Psoas muscle (tissue), 7 donors: ENCODE measurements at regions not wholly inside any gene's neighbourhood (a gene's known extent, or its start where the extent isn't known, plus 50 kb on each side); places are given as distances from the start of the nearest gene placed in this dataset.

ENCODE experiments used
- ATAC-seq, 4 donors: fragments of 200-7000 bp; cut with Tn5 transposase; one replicate each; pipeline ENCODE4 v1.9.1; 2020; ENCODE audit warnings: moderate library complexity in 3 of 4, mild to moderate bottlenecking in 2 of 4
- DNase-seq, 2 donors: peaks; one replicate each; pipeline ENCODE4 v3.0.0-alpha.2; 2020
- H3K27ac ChIP-seq: fragments of 200-600 bp; one replicate; pipeline ENCODE4 v1.8.0; 2022
- H3K27me3 ChIP-seq, 3 donors: fragments of 200-600 bp in 1 of 3; one replicate each; pipeline versions ENCODE4 v1.6.1 to v1.8.0; 2013 to 2022; ENCODE audit warnings: low read length in 2 of 3, mild to moderate bottlenecking in 2 of 3, moderate library complexity in 1 of 3; ENCODE audit not compliant: insufficient read depth in 3 of 3
- H3K36me3 ChIP-seq, 2 donors: fragments of 200-600 bp in 1 of 2; one replicate each; pipeline versions ENCODE4 v1.6.1 to v1.8.0; 2013 to 2022; ENCODE audit warnings: low read depth in 1 of 2, mild to moderate bottlenecking in 1 of 2, moderate library complexity in 1 of 2; ENCODE audit not compliant: insufficient read depth in 1 of 2
- H3K4me1 ChIP-seq: fragments of 200-600 bp; one replicate; pipeline ENCODE4 v1.8.0; 2022
- H3K4me3 ChIP-seq: fragments of 200-600 bp; one replicate; pipeline ENCODE4 v1.8.0; 2022; ENCODE audit warnings: mild to moderate bottlenecking
- H3K9me3 ChIP-seq: fragments of 200-600 bp; one replicate; pipeline ENCODE4 v1.8.0; 2022
- WGBS, 3 donors: extraction: QIAGEN DNeasy Blood & Tissue Kit; methylation state at CpG; one replicate each; pipeline versions ENCODE4 v1.1.6 to v1.1.7; 2013; 5-methylcytosine and 5-hydroxymethylcytosine counted together
- intact Hi-C, 2 donors: fragments of 100-400 bp; cut with DNase I; formaldehyde crosslinking; loops; one replicate each; pipeline versions ENCODE4 v1.11.0 to v1.14.2; 2022
- TF ChIP-seq, protein P1 (sequence below): fragments of 200-600 bp; IDR thresholded peaks from one replicate; pipeline ENCODE4 v1.8.0; 2022; ENCODE audit warnings: antibody characterized with exemption
- donor health status: healthy with polysubstance abuse.
- donor health status: DM: no; HTN: no; CAD: no; lungs with moderate emphysema.
- donor health status: Bipolar disorder and iron deficiency.
- donor health status: healthy.
- donor health status: DM: yes; HTN: yes; CAD: no.
- donor health status: DM: no; HTN: no; CAD: no.
- donor health status: DM: yes; HTN: yes; CAD: no.

DNA sequence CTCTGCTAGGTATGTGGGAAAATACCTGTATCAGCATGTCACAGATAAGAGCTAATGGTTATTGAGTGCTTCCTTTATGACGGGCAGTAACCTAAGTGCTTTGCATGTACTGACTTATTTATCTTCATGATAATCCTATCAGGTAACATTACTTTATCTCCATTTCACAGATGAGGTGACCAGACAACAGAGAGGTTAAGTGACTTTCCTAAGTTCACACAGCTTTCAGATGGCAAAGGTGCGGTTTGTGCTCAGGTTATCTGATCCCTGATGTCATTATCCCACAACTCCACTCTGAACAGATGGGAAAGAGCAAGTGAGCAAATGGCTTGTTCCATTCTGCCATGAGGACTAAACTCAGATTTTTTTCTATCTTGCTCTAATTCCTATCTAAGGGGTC is 217.0 kb upstream of the PODXL start:
- intact Hi-C loops: no loop called here
- Histone ChIP-seq H3K27ac (no peak overlapping the region), H3K4me3 (no peak overlapping the region), H3K36me3 (no peaks in the 10 kb centered on the region), H3K27me3 (peaks cover 0 to 3% (median 0%) of the 10 kb centered on the region in 3 donors), H3K4me1 (no peaks in the 10 kb centered on the region), H3K9me3 (no peaks in the 10 kb centered on the region)
- DNase-seq: no peak
- TF ChIP-seq, protein P1, sequence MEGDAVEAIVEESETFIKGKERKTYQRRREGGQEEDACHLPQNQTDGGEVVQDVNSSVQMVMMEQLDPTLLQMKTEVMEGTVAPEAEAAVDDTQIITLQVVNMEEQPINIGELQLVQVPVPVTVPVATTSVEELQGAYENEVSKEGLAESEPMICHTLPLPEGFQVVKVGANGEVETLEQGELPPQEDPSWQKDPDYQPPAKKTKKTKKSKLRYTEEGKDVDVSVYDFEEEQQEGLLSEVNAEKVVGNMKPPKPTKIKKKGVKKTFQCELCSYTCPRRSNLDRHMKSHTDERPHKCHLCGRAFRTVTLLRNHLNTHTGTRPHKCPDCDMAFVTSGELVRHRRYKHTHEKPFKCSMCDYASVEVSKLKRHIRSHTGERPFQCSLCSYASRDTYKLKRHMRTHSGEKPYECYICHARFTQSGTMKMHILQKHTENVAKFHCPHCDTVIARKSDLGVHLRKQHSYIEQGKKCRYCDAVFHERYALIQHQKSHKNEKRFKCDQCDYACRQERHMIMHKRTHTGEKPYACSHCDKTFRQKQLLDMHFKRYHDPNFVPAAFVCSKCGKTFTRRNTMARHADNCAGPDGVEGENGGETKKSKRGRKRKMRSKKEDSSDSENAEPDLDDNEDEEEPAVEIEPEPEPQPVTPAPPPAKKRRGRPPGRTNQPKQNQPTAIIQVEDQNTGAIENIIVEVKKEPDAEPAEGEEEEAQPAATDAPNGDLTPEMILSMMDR: no peak
- 57 to 73% (median 62%) methylated on average over 2 of the region's 2 CpGs for WGBS, 3 donors
- ATAC-seq: no peak

GRCh38 chr7:131769241-131769640 is 212.8 kb upstream of the PODXL start:
- Histone ChIP-seq H3K4me3 (no peak overlapping the region), H3K36me3 (no peaks in the 10 kb centered on the region), H3K4me1 (no peaks in the 10 kb centered on the region), H3K27ac (no peak overlapping the region), H3K27me3 (peaks cover 0 to 3% (median 0%) of the 10 kb centered on the region in 3 donors), H3K9me3 (no peaks in the 10 kb centered on the region)
- DNase-seq (no peak), ATAC-seq (no peak)
- TF ChIP-seq, protein P1: no peak
- intact Hi-C loops: no loop called here
- WGBS, 3 donors: 22 to 56% (median 51%) methylated on average over 2 of the region's 2 CpGs

- Histone ChIP-seq H3K4me1 (no peaks in the 10 kb centered on the region), H3K4me3 (no peak overlapping the region), H3K9me3 (no peaks in the 10 kb centered on the region), H3K27me3 (peaks cover 0 to 3% (median 0%) of the 10 kb centered on the region in 3 donors), H3K36me3 (no peaks in the 10 kb centered on the region), H3K27ac (no peak overlapping the region)
- TF ChIP-seq, protein P1: no peak
- ATAC-seq (no peak), DNase-seq (no peak)
- intact Hi-C loops: no loop called here
- 83 to 88% (median 87%) methylated on average over 5 of the region's 5 CpGs for whole genome bisulfite sequencing, 3 donors
Observed at GRCh38 chr7:131767591-131767990, 211.2 kb upstream of the PODXL start.

- 27 to 46% (median 27%) methylated on average over 2 of the region's 2 CpGs for WGBS, 3 donors
- Histone ChIP-seq H3K4me1 (no peaks in the 10 kb centered on the region), H3K9me3 (no peaks in the 10 kb centered on the region), H3K36me3 (no peaks in the 10 kb centered on the region), H3K27me3 (peaks cover 0 to 6% (median 3%) of the 10 kb centered on the region in 3 donors), H3K4me3 (no peak overlapping the region), H3K27ac (no peak overlapping the region)
- ATAC-seq (no peak), DNase-seq (no peak)
- intact Hi-C loops: no loop called here
- TF ChIP-seq, protein P1: no peak
Observed at GRCh38 chr7:131765575-131765974, 209.1 kb upstream of the PODXL start.

DNA sequence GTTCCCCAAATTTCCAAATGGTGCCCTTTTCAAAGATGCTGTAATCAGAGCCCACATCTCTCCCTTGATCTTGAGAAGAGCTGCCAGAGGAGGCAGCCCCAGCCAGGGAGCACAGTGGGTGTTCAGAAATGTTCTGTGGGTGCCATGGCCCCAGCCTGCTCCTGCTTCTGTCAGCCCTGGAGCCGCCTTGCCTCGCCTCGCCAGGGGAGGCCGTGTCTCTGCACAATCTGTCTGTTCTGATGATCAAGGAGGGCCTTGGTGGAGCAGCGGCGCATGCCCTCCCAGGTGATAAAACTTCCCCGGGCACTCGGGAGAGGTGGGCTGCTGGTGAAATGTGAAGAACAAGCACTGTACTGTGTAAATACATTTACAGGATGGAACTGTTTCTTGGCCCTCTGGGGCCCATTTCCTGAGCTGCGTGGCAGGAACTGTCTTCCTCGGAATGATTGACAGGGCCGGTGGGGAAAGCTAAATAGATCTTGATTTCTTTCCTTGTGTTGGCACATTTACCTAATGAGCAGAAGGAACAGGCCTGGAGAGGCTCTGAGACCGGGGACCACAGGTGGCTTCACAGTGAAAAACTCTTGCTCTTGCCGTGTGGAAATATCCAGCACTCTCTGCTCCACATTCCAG is 207.8 kb upstream of the PODXL start:
- ATAC-seq: no peak
- Histone ChIP-seq H3K4me3 (no peak overlapping the region), H3K27ac (no peak overlapping the region), H3K36me3 (no peaks in the 10 kb centered on the region), H3K27me3 (peaks cover 0 to 16% (median 2%) of the 10 kb centered on the region in 3 donors), H3K4me1 (no peaks in the 10 kb centered on the region), H3K9me3 (no peaks in the 10 kb centered on the region)
- TF ChIP-seq, protein P1: no peak
- no peak for DNase-seq
- WGBS, 3 donors: 67 to 72% (median 68%) methylated on average over 13 of the region's 13 CpGs
- intact Hi-C loops: no loop called here
